Activated CD8-positive, alpha-beta memory T cell treated with anti-CD3 and anti-CD28 coated beads for 36 hours (primary cell): ENCODE measurements at regions not wholly inside any gene's neighbourhood (a gene's known extent, or its start where the extent isn't known, plus 50 kb on each side); places are given as distances from the start of the nearest gene placed in this dataset.
"Not testable (repeated sequence)": the region's sequence is repeated elsewhere in the genome, so short reads cannot be mapped to it uniquely, and the experiment has no call there.

Experiments
- CTCF ChIA-PET: fragments of 350-600 bp; sonication (Branson Sonifier 250); formaldehyde crosslinking; loops from one replicate; lab custom pipeline; 2021; ENCODE audit warnings: antibody characterized with exemption; lab: Charles Lee
- POLR2A ChIA-PET: fragments of 350-600 bp; sonication (Branson Sonifier 250); formaldehyde crosslinking; loops from one replicate; lab custom pipeline; 2021; ENCODE audit warnings: antibody characterized with exemption; lab: Charles Lee

DNA sequence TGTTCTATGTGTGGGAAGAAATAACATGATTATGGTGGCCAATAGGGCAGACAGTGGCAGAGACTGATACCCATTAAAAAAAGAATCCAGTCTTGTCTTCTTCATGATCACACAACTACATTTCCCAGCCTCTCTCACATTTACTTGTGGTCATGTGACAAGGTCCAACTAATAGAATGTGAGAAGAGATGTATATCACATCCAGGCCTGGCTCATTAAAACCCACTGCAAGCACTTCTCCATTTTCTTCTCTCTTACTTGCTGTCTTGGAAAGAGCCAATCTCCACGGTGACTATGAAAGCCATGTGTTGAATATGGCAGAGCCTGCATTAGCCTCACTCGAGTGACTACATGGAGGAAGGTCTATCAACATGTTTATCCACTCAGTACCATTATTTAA, 306.2 kb upstream of the ZEB2 start:
- ChIA-PET POLR2A (no interaction called here), CTCF (no interaction called here)

DNA sequence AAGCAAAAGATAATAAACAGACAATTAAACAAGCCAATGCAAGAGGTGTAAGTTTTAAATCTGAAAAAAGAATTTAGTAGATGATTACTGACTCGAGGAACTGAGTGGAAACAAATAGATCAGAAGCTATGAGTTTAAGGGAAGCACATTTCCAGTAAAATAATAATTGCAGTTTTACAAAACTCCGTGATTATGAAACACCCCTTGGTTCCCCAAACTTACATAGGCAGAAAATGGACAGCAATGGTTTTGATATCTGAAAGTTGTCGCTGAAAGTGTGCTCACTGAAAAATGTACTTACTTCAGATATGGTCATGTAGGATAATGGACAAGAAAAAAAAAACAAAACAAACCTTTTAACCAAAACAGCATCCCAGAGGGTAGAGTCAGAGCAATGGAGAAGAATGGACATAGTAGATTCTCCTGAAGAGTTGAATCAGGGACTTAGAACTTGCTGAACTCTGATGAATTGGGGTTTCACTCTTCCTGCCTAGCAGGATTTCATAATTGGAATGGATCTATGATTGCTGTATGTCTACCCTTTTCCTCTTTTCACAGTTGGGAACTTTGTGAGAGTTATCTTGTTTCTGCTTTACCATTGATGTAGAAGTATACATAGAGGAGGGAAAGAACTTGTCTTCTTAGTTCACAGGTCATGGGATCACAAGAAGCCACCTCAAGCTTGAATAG, 305.6 kb upstream of the ZEB2 start:
- ChIA-PET POLR2A (no interaction called here), CTCF (no interaction called here)

DNA sequence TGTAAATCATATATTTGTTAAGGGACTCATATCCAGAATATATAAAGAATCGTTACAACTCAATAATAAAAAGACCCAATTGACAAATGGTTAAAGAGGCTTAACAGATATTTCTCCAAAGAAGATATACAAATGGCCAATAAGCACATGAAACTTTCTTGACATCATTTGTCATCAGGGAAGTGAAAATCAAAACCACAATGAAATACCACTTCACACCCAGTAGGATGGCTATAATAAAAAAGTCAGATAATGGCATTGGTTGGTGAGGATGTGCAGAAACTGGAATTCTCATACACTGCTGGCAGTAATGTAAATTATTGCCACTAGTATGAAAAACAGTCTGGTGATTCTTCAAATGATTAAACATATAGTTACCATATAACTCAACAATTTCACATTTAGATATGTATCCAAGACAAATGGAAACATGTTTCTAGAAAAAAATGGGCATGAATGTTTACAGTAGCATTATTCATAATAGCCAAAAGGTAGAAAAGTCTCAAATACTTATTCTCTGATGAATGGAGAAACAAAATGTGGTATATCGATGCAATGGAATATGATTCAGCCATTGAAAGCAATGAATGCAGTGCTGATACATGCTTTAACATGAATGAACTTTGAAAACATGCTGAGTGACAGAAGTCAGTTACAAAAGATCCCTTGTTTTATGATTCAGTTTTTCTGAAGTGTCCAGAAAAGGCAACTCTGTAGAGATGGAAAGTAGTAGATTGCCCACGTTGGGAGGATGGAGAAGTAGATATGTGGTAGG, 304.6 kb upstream of the ZEB2 start:
- CTCF ChIA-PET, result no interaction called here
- POLR2A ChIA-PET, result no interaction called here

DNA sequence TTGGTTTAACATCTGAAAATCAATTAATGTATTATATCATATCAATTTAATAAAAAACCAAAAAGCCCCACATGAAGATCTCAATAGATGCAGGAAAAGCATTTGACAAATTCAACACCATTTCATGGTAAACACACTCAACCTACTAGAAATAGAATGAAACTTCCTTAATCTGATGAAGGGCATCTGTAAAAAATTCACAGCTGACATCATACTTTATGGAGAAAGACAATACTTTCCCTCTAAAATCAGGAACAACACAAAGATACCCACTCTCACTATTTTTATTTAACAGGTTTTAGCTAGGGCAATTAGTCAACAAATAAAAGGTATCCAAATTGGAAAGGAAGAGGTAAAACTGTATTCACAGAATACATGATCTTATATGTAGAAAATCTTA, 303.0 kb upstream of the ZEB2 start:
- CTCF ChIA-PET, result no interaction called here
- POLR2A ChIA-PET, result no interaction called here

DNA sequence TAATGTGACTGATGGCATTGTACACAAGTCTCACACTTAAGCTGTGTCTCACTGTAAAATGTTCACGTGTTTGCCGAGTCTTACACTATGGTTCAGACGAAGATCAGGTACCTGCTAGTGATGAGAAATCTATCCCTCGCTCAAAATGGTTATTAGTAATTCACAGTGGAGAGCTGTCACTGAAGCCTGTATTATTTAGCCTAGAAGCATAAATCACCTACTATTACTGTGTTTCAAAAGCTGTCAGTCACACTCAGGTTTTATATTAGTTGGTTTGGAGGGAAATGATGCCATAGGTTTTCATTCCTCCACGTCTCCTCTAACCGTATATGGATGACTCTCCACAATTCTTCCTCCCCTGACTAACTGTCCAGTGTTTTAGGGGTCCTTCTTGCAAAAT, 292.4 kb upstream of the ZEB2 start:
- ChIA-PET CTCF (no interaction called here), POLR2A (no interaction called here)

DNA sequence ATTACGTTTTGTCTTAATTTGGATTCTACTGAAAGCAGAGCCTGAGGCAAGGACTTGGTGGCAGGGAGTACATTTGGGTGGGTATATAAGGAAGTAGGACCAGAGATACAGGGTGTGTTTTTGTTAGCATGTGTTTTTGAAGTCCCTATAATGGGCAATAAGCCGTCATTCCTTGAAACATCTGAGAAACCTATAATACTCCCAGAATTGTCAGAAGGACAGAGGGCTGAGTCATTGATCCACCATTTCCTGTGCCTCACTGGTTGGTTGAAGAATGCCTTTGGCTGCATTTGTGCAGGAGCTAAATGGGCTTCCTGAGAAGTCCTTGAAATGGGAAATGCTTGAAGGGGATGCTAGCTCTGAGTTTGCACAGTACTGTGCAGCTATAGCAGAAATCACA, 281.8 kb upstream of the ZEB2 start:
- POLR2A ChIA-PET, result no interaction called here
- CTCF ChIA-PET, result no interaction called here

DNA sequence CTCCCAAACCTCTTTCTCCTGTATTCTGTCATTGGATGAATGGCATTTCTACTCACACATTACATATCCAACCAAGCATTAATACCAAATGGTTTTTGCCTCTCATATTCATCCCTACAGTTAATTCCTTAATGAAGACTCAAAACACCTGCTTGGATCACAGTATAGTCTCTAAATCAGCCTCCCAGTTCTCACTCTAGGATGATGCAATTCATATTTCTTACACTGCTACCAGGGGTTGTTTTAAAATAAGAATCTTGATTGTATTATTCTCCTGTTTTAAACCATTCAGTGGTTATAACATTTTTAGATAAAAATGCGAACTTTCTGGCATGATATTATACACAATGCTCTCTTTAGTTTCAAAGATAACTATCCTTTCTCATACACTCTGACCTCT, 281.4 kb upstream of the ZEB2 start:
- ChIA-PET POLR2A (no interaction called here), CTCF (no interaction called here)

DNA sequence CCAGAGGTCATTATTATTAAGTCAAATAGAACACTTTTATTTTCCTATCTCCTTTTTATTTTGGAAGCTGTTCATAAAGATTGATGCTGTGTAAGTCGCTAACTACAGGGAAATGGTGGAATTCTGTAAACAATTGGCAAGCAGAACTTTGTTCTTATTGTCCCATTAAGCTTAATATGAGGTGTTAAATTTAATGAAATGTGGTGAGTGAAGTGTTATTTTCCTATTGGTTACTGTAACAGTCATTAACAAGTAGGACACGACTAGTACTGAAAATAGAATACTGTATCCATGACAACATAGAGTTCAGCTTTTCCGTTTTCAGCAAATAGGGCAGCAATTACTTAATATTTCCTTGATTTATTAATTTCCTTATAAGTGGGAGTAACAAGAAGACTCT, 279.1 kb upstream of the ZEB2 start:
- ChIA-PET POLR2A (no interaction called here), CTCF (no interaction called here)

DNA sequence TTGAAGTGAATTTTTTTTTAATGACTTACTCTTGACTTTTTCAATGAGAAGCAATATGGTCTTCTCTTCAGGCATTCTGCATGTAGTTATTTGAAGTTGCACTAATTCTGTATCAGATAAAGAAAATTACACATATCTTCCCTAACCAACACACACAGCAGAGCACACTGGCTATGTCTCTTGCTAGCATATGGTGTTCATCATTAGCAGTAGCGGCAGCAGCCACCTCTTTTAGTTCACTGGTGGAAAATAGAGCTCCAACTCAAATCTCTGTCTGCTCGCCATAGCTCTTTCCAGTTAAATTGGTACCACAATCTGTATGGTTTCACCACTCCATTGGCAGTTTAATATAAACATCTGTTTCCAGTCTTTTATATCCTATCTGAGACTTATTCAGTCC, 278.1 kb upstream of the ZEB2 start:
- ChIA-PET CTCF (no interaction called here), POLR2A (no interaction called here)

DNA sequence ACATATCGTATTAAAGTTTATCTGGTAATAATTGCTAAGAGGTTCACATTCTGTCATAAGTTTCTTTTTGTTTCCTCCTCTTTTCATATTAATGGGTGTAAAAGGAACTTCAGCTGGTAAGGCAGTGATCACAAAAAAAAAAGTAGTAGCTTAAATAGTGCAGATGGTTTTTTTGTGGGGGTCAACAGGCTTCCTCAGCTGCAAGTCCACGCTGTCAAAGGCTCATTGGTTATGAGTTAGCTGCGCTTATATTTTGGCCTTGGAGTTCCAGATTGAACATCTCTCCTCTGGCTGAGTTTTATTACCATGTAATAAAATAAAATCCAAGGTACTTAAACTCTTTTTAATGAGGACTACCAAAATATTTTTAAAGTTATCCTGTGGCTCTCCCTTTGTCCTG, 277.0 kb upstream of the ZEB2 start:
- CTCF ChIA-PET, result no interaction called here
- POLR2A ChIA-PET, result no interaction called here

DNA sequence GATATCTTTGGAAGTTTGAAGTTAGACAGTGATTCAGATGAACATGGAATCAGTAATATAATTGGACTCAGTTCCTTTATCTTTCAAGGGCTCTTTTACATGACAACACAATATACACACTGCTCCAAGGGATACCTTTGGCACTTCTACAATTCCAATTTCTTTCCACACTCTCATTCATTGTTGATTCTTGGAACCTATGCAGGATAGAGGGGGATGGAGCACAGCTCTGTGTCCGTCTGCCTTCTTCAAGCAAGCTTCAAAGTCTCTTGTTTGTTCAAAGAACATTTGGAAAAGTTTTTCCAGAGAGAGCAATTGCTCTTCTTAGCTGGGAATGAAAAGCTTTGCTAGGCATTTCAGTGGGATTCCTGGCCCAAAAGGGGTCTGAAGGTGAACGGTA, 276.2 kb upstream of the ZEB2 start:
- POLR2A ChIA-PET, result no interaction called here
- CTCF ChIA-PET, result no interaction called here

DNA sequence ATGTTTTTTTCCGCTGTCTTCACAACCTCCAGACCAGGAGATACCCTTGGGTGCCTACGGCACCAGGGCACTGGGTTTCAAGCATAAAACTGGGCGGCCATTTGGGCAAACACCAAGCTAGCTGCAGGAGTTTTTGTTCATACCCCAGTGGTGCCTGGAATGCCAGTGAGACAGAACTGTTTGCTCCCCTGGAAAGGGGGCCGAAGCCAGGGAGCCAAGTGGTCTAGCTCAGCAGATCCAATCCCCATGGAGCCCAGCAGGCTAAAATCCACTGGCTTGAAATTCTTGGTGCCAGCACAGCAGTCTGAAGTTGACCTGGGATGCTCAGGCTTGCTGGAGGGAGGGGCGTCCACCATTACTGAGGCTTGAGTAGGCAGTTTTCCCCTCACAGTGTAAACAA, 265.3 kb upstream of the ZEB2 start:
- CTCF ChIA-PET, result no interaction called here
- POLR2A ChIA-PET, result no interaction called here

DNA sequence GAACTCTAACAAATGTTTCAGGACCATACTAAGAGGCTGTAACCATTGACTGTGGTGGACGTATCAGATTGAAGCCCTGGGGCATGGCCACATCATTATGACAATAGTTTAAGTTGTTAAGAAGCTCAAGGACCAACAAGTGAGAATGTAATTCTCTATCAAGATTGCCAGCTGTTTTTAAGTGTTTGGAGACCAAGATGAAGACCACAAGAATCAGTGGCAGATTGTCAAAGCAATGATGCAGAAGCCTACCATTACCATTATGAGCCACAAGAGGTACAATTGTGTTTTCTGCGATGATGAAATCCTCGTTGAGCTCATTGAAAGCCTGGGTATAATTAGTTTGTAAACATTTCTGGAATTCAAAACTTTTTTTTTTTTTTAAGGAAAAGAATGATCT, 261.1 kb upstream of the ZEB2 start:
- ChIA-PET POLR2A (no interaction called here), CTCF (no interaction called here)

DNA sequence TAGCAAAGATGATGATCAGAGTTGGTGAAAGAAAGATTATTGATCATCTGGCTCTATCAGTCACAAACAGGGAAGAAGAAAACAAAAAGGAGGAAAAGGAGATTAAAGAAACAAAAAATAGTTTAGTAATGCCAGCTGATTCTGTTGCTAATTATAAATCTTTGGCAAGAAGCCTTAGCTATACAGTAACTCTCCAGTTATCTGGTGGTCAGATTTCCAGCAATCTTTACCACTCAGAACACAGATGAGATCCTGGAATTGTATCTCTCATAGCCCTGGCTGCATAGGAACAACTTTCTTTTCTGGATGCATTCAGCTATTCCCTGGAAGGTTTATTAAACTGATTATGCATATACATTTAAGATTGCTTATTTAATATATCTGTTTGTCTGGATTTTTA, 256.8 kb upstream of the ZEB2 start:
- CTCF ChIA-PET, result no interaction called here
- POLR2A ChIA-PET, result no interaction called here

DNA sequence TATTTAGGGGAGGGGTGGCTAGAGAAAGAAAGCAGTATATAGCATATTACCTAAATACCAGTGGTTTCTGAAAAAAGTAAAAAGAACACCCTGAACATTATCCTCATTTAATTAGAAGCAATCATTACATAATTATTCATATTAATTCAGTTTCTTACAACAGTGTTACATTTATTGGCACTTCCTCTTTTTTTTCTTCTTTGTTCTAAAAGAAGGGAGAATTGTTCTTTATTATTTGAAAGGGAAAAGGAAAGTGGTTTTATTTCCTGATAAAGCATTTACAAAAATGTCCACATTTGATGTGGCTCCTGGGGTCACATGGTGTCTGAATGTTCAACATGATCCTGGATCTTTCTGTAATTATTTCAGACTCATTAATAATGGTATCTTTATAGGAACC, 254.9 kb upstream of the ZEB2 start:
- ChIA-PET CTCF (no interaction called here), POLR2A (no interaction called here)

DNA sequence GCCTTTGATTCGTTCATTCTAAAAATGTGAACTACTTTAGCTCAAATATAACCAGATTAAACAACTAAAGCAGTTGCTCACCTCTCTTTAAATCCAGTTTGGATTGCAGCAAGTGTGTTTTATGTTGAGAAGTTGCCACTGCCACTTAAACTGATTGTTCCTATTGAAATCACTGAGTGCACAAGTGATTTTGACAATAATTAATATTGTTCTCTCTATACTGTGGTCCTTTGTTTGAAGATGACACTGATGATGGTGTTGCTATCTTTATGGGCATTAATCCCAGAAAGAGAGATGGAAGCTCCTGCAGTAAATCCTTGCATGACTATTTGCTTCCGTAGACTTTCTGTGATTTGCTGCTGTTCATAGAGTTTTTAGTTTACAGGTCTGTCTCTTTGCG, 251.4 kb upstream of the ZEB2 start:
- POLR2A ChIA-PET, result no interaction called here

DNA sequence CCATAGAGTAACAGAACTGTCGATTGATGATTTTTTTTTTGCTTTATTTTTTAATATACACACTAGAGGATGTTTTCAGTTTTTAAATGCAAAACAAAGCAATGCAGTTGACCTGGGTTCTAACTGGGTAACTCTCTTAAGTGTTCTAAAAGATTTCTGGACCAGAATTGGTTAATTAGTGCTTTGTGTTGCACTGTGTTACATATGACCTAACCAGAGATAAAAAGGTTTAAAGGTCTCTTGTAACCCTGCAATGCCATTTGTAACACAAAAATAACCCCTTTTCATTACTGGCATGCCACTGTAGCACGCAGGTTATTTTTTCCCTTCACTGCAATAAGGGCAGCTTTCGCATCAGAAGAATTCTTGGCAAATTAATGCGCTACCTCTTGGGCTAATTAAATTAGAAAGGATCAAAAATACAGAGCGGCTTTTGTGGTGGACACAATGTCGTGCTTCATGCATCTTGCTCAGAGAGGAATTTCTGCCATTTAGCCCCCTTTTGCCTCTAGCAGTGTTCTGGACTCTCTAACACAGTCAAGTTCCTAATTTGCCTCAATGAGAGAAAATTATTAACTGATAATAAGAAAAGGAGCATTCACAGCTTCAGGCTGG, 250.8 kb upstream of the ZEB2 start:
- POLR2A ChIA-PET, result no interaction called here
- CTCF ChIA-PET, result no interaction called here

More for the DNA sequence above, 251.4 kb upstream of the ZEB2 start:
- CTCF ChIA-PET, result interaction anchor here (0.5 to 0.6 kb wide), 2 partner anchors 16 to 1973 kb away, joined by 3 read pairs; no protein-coding TSS in a partner anchor

DNA sequence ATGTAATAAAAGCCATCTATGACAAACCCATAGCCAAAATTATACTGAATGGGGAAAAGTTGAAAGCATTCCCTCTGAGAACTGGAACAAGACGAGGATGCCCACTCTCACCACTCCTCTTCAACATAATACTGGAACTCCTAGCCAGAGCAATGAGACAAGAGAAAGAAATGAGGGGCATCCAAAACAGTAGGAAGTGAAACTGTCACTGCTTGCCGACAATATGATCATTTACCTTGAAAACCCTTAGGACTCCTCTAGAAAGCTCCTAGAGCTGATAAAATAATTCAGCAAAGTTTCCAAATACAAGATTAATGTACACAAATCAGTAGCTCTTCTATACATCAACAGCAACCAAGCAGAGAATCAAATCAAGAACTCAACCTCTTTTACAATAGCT, 241.0 kb upstream of the ZEB2 start:
- CTCF ChIA-PET, POLR2A ChIA-PET: not testable (repeated sequence)

DNA sequence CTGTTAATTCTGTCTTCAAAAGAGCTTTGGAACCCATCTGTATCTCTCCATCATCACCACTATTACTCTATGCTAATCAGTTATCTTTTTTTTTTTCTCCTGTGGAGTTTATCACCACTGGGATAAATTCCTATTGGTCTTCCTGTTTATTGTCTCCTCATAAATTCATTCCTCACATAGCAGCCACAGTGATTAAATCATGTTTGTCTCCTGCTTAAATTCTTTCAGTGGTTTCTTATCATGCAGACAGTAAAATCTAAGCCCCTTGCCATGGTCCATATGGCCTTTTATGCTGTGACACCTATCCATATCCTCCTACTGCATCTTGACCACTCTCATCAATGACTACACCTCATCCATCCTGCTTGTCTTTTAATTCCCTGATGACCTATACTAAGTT, 239.8 kb upstream of the ZEB2 start:
- CTCF ChIA-PET, result no interaction called here
- POLR2A ChIA-PET, result no interaction called here

DNA sequence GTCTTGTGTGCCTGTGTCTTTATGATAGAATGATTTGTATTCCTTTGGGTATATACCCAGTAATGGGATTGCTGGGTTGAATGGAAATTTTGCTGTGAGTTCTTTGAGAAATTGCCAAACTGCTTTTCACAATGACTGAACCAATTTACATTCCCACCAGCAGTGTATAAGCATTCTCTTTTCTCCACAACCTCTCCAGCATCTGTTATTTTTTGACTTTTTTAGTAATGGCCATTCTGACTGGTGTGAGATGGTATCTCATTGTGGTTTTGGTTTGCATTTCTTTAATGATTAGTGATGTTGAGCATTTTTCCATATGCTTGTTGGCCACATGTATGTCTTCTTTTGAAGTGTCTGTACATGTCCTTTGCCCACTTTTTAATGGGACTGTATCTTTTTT, 238.3 kb upstream of the ZEB2 start:
- CTCF ChIA-PET, POLR2A ChIA-PET: not testable (repeated sequence)

DNA sequence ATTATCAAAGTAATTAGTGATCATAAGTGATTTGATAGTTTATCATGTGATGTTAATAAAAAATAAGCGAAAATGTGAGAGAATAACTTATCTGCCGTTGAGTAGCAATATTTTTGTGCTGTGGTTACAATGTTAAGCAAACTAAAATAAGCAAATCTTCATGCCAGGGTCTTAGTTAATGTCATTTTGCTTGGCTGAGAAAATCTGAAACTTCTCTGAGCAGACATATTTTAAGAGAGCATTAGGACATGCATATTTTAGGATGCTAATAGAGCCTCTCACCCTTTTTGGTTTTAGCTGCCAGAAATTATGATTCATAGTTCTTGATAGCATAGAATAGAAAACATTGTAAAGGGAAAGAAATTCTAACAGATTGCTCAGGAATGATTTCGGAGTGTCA, 233.5 kb upstream of the ZEB2 start:
- CTCF ChIA-PET, result no interaction called here

More for the DNA sequence above, 233.5 kb upstream of the ZEB2 start:
- POLR2A ChIA-PET, result no interaction called here
